D721Med (cell line): ENCODE measurements at regions not wholly inside any gene's neighbourhood (a gene's known extent, or its start where the extent isn't known, plus 50 kb on each side); places are given as distances from the start of the nearest gene placed in this dataset.

ENCODE experiments used
- DNase-seq: peaks from one replicate; pipeline ENCODE4 v3.0.0; 2011; ENCODE audit warnings: low spot score; ENCODE audit not compliant: insufficient read length
- FAIRE-seq: peaks from 2 replicates; lab custom pipeline; 2011; peaks lifted over from hg19 to GRCh38; lab: Jason Lieb, UNC
- TF ChIP-seq, protein P1 (sequence below): IDR thresholded peaks from 2 replicates; pipeline ENCODE4 v1.5.1; 2012; ENCODE audit warnings: mild to moderate bottlenecking, control low read depth; ENCODE audit not compliant: insufficient read depth; ENCODE audit errors: missing control alignments

GRCh38 chr17:77677211-77677610 is 281.3 kb upstream of the TNRC6C start:
- no peak for FAIRE-seq
- TF ChIP-seq, protein P1, sequence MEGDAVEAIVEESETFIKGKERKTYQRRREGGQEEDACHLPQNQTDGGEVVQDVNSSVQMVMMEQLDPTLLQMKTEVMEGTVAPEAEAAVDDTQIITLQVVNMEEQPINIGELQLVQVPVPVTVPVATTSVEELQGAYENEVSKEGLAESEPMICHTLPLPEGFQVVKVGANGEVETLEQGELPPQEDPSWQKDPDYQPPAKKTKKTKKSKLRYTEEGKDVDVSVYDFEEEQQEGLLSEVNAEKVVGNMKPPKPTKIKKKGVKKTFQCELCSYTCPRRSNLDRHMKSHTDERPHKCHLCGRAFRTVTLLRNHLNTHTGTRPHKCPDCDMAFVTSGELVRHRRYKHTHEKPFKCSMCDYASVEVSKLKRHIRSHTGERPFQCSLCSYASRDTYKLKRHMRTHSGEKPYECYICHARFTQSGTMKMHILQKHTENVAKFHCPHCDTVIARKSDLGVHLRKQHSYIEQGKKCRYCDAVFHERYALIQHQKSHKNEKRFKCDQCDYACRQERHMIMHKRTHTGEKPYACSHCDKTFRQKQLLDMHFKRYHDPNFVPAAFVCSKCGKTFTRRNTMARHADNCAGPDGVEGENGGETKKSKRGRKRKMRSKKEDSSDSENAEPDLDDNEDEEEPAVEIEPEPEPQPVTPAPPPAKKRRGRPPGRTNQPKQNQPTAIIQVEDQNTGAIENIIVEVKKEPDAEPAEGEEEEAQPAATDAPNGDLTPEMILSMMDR, result no peak
- DNase-seq, result no peak

- FAIRE-seq, result no peak
- TF ChIP-seq, protein P1, result no peak
- no peak for DNase-seq
Observed at GRCh38 chr17:77677630-77678029, 280.9 kb upstream of the TNRC6C start.

DNA sequence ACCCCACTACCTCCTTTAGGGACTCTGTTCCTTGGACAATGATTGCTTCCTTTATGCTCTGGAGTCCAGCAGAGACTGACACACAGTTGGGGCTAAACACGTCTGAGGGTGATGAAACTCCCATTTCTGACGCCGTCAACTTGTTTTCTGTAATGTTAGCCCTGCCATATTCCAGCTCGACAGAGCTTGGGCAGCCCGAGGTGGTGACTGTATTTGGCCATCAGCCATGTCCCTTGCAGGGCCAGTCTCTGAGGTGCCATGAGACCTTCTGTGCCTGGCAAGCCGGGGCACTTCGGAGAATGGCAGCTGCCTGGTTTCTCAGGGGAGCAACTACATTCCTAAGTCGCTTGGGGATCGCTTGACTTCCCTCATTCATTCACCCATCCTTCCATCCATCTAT is 278.9 kb upstream of the TNRC6C start:
- TF ChIP-seq, protein P1, result no peak
- no peak for DNase-seq
- FAIRE-seq, result no peak

DNA sequence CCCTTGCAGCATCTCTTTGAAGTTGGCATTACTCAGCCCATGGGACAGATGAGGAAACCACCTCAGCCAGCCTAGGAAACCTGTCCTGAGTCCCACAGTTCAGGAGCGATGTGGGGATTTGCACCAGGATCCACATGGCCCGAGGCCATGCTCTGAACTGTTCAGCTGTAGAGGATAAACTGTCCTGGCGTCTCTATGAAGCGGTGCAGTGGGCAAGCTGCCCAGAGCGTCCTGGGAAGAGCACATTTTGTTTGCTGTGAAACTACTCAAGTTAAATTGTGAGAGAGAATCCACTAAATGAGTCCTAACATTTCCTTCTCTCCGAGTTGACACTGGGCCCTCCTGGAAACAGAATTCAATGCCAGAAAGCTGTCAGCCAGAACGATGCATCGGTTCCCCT is 276.6 kb upstream of the TNRC6C start:
- DNase-seq (no peak), FAIRE-seq (no peak)
- TF ChIP-seq, protein P1, result no peak

DNA sequence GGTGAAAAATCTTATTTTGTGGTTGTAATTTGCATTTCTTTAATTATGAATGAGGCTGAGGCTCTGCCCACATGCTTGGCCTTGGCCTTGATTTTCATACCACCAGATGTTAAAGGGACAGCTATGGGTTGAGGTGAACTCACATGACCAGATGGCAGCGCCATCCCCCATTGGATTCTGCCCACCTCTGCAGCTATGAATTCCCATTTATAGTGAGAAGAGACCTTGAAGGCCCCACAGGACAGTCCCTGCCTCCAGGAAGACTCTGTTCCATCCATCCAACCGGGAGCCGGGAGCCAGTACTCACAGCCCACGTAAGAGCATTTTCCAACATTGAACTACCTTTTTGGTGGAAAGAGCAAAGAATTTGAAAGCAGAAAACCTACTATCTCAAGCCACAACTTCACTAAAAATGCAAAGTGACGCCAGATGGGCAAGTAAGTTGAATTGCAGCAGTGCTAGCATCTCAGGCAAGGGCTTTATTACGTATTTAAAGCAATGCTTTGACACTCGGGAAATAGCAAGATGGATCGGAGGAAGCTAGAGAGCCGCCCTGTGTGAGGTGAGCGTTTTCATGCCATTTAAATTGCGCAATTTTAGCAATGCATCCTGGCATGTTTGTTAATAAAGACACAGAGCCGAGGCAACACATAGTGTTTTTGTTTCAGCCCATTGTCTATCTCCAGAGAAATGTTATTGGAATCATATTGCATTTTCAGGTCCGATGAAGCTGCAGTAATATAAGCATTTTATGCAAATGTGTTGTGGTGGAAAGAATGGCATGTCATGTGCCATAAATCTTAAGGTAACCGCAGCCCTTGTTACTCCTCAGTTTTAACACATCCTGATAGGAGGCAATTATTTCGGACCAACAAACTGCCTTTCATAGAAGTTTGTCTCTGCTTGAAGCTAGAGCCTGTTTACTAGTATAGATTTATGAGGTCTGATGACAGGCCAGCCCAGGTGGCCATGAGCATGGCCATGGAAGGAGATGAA is 273.4 kb upstream of the TNRC6C start:
- FAIRE-seq, result no peak
- DNase-seq, result no peak
- TF ChIP-seq, protein P1, result no peak

GRCh38 chr17:77685881-77686486 is 272.5 kb upstream of the TNRC6C start:
- DNase-seq (no peak), FAIRE-seq (no peak)
- TF ChIP-seq, protein P1, result no peak
